ENCODE measurements at regions not wholly inside any gene's neighbourhood (a gene's known extent, or its start where the extent isn't known, plus 50 kb on each side); places are given as distances from the start of the nearest gene placed in this dataset.

DNA sequence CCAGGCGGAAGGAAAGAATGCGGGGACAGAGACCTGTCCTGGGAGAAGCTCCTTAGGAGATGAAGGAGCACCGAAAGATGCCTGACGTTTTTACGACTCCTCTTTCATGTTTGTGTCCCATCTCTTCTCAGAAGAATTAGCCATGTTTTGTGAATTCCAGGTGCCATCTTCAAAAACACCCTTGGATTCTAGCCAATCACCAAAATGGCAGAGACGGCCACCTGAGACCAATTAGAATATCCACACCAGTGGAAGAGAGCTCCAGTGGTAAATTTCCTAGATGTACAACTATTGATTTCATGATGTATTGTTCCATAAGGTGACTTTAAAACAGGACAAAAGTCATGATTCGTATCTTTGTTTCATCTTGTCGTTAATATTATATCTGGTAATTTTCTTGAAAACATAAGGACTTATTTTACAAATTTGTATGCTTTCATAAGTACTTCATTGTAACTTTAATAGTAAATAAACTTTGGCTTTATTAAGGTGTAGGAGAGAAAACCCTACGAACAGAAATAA lies 62.3 kb upstream of the NUDT4 start:
- H4K20me1 ChIP-seq (ENCODE audit: insufficient read depth, low read length), result no peaks in the 10 kb centered on the region
- no peaks in the 10 kb centered on the region for H3K79me2 ChIP-seq (ENCODE audit: insufficient read depth, low read length)
- Mint-ChIP-seq H3K4me1 (ENCODE audit: low read depth, unreplicated experiment) (peaks cover 6% of the 10 kb centered on the region), H3K4me3 (ENCODE audit: unreplicated experiment) (no peak overlapping the region), H3K36me3 (ENCODE audit: low read depth, unreplicated experiment) (no peaks in the 10 kb centered on the region), H3K27me3 (ENCODE audit: low read depth, unreplicated experiment) (no peaks in the 10 kb centered on the region), H3K9me3 (ENCODE audit: unreplicated experiment) (no peaks in the 10 kb centered on the region), H3K27ac (ENCODE audit: unreplicated experiment) (no peak overlapping the region)
- no peaks in the 10 kb centered on the region for H3K36me3 ChIP-seq (ENCODE audit: insufficient read depth, low read length)
- DNase-seq (ENCODE audit: low read depth) (no peak), FAIRE-seq (no peak)
- TF ChIP-seq EZH2 (IDR thresholded peaks at IDR 0.05; ENCODE audit: insufficient read depth, low read length) (no peak), CTCF (IDR thresholded peaks at IDR 0.05; ENCODE audit: insufficient read depth, low read depth, low read length) (no peak)
- no peak overlapping the region for H3K4me2 ChIP-seq (ENCODE audit: low read length)
- peaks cover 10% of the 10 kb centered on the region for H3K4me1 ChIP-seq (ENCODE audit: insufficient read depth, low read length)
- no peak overlapping the region for H3K9ac ChIP-seq (ENCODE audit: low read length)
- H3K27ac ChIP-seq (ENCODE audit: low read depth, low read length), result no peak overlapping the region
- H2AFZ ChIP-seq (ENCODE audit: low read depth, low read length), result no peak overlapping the region
- H3K9me3 ChIP-seq (ENCODE audit: insufficient read depth, low read depth, low read length), result no peaks in the 10 kb centered on the region
- no peak overlapping the region for H3K4me3 ChIP-seq (ENCODE audit: insufficient read depth, low read depth, low read length)
- no peaks in the 10 kb centered on the region for H3K27me3 ChIP-seq (ENCODE audit: insufficient read depth, low read length)

DNA sequence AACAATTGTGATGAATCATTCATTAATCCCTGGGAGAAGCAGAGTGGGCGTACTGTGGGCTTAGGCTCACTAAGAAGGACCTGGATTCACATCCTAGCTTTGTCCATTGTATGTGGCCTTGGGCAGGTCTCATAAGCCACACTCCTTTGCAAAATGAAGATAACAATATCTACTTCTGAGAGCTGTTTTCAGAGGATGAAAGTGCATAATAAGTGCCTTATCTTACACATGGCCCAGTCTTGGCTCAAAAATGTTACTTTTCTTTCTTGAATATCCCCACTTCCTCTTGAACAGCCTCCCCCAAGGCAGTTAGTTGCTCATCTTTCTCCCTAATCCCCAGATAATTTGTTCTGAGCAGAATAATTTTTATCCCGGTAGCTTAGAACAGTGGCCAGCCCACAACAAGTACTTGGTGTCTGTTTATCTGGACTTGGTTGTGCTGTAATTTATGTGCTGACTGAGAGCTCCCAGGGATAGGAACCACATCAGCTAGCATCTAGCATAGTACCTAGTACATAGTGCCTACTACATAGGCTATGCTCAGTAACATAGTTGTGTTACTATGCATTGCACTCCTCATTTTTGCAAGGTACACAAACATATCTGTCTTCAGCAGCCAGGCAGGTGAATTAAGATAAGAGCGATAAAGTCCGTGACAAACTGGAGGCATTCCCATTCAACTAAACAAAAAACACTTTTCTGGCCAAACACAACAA lies 61.7 kb upstream of the NUDT4 start:
- no peaks in the 10 kb centered on the region for H3K36me3 ChIP-seq (ENCODE audit: insufficient read depth, low read length)
- no peak overlapping the region for H3K9ac ChIP-seq (ENCODE audit: low read length)
- no peak overlapping the region for H3K4me3 ChIP-seq (ENCODE audit: insufficient read depth, low read depth, low read length)
- DNase-seq (ENCODE audit: low read depth), result peak; percentile 49
- no peak for FAIRE-seq
- H4K20me1 ChIP-seq (ENCODE audit: insufficient read depth, low read length), result no peaks in the 10 kb centered on the region
- H3K4me1 ChIP-seq (ENCODE audit: insufficient read depth, low read length), result peaks cover 10% of the 10 kb centered on the region
- no peak overlapping the region for H3K27ac Mint-ChIP-seq (ENCODE audit: unreplicated experiment)
- H3K36me3 Mint-ChIP-seq (ENCODE audit: low read depth, unreplicated experiment), result no peaks in the 10 kb centered on the region
- peaks cover 6% of the 10 kb centered on the region for H3K4me1 Mint-ChIP-seq (ENCODE audit: low read depth, unreplicated experiment)
- no peaks in the 10 kb centered on the region for H3K9me3 Mint-ChIP-seq (ENCODE audit: unreplicated experiment)
- no peak overlapping the region for H3K27ac ChIP-seq (ENCODE audit: low read depth, low read length)
- H3K27me3 Mint-ChIP-seq (ENCODE audit: low read depth, unreplicated experiment), result no peaks in the 10 kb centered on the region
- no peak overlapping the region for H3K4me3 Mint-ChIP-seq (ENCODE audit: unreplicated experiment)
- H2AFZ ChIP-seq (ENCODE audit: low read depth, low read length), result no peak overlapping the region
- H3K4me2 ChIP-seq (ENCODE audit: low read length), result no peak overlapping the region
- no peaks in the 10 kb centered on the region for H3K27me3 ChIP-seq (ENCODE audit: insufficient read depth, low read length)
- TF ChIP-seq EZH2 (IDR thresholded peaks at IDR 0.05; ENCODE audit: insufficient read depth, low read length) (no peak), CTCF (IDR thresholded peaks at IDR 0.05; ENCODE audit: insufficient read depth, low read depth, low read length) (no peak)
- H3K9me3 ChIP-seq (ENCODE audit: insufficient read depth, low read depth, low read length), result no peaks in the 10 kb centered on the region
- H3K79me2 ChIP-seq (ENCODE audit: insufficient read depth, low read length), result no peaks in the 10 kb centered on the region

DNA sequence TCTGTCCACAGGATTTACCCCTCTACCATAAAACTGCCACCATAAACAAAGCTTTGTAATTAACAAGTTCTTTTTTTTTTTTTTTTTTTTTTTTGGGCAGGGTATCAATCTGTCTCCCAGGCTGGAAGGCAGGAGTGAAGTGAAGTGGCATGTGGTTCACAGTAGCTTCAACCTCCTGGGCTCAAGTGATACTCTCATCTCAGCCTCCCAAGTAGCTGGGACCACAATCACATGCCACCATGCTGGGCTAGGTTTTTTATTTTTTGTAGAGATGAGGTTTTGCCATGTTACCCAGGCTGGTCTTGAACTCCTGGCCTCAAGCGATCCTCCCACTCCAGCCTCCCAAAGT lies 61.1 kb upstream of the NUDT4 start:
- H3K4me1 ChIP-seq (ENCODE audit: insufficient read depth, low read length), result peaks cover 10% of the 10 kb centered on the region

More for the DNA sequence above, 61.1 kb upstream of the NUDT4 start:
- DNase-seq (ENCODE audit: low read depth) (no peak), FAIRE-seq (no peak)
- Histone ChIP-seq H3K27ac (ENCODE audit: low read depth, low read length) (no peak overlapping the region), H3K9me3 (ENCODE audit: insufficient read depth, low read depth, low read length) (no peaks in the 10 kb centered on the region), H3K79me2 (ENCODE audit: insufficient read depth, low read length) (no peaks in the 10 kb centered on the region), H3K27me3 (ENCODE audit: insufficient read depth, low read length) (no peaks in the 10 kb centered on the region), H3K4me2 (ENCODE audit: low read length) (no peak overlapping the region), H3K36me3 (ENCODE audit: insufficient read depth, low read length) (no peaks in the 10 kb centered on the region), H2AFZ (ENCODE audit: low read depth, low read length) (no peak overlapping the region), H4K20me1 (ENCODE audit: insufficient read depth, low read length) (no peaks in the 10 kb centered on the region), H3K9ac (ENCODE audit: low read length) (no peak overlapping the region), H3K4me3 (ENCODE audit: insufficient read depth, low read depth, low read length) (no peak overlapping the region)
- TF ChIP-seq CTCF (IDR thresholded peaks at IDR 0.05; ENCODE audit: insufficient read depth, low read depth, low read length), result no peak
- TF ChIP-seq EZH2 (IDR thresholded peaks at IDR 0.05; ENCODE audit: insufficient read depth, low read length), result no peak
- Mint-ChIP-seq H3K9me3 (ENCODE audit: unreplicated experiment) (no peaks in the 10 kb centered on the region), H3K4me1 (ENCODE audit: low read depth, unreplicated experiment) (peaks cover 6% of the 10 kb centered on the region), H3K27me3 (ENCODE audit: low read depth, unreplicated experiment) (no peaks in the 10 kb centered on the region), H3K4me3 (ENCODE audit: unreplicated experiment) (no peak overlapping the region), H3K36me3 (ENCODE audit: low read depth, unreplicated experiment) (no peaks in the 10 kb centered on the region), H3K27ac (ENCODE audit: unreplicated experiment) (no peak overlapping the region)

Data from astrocyte (in vitro differentiated cells and primary cell).